Cardiac fibroblast (primary cell): ENCODE measurements at regions not wholly inside any gene's neighbourhood (a gene's known extent, or its start where the extent isn't known, plus 50 kb on each side); places are given as distances from the start of the nearest gene placed in this dataset.

Experiments
- DNase-seq, 2 donors: peaks; one replicate each; pipeline versions ENCODE4 v3.0.0 to v3.0.0-alpha.2; 2010; ENCODE audit warnings: low read depth in 2 of 2
- H3K4me3 ChIP-seq, 2 donors: replicated peaks in 1 of 2; 1 replicate in 1 of 2; 2 replicates in 1 of 2; pipeline ENCODE4 v1.5.1; 2011; ENCODE audit warnings: low read depth in 2 of 2, low read length in 2 of 2, mild to moderate bottlenecking in 2 of 2, moderate library complexity in 1 of 2
- TF ChIP-seq, protein P1 (sequence below): IDR thresholded peaks from one replicate; pipeline ENCODE4 v1.5.1; 2011; ENCODE audit warnings: low read depth, mild to moderate bottlenecking, low read length, inconsistent platforms

DNA sequence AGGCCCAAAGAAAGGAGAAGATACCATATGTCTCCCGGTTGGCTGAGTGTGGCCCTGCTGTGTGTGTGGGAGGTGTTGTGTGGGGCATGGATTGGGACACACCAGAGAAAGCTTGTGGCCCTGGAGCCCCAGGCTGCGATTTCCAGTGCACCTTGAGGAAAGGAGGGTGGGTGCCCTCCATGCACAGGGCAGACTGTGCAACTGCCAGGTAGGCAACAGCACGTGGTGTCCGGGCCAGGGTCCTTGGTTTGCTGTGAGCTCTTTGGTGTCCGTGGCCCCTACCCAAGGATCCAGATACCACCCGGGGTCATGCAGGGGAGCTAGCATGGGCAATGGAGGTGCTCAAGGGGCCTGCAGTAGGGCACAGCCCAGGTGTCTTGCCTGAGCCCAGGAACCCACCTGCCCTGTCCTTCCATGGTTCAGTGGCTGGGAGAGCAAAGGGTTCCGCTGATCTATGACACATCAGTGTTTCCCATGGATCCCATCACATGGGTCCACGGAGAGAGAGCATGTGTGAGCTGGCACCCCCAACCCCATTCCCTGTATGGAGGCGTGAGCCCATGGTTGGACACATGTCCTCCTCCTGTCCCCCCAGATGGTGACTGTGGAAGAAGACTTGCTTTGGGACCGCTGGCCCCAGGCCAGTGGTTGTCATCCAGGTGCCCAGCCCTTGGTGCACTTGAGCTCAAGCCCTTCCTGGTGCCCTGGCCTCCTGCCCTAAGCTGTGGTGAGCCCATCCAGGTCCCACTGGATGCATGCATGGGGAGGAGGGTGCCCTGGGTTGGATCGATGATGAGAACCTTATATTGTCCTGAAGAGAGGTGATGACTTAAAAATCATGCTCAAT lies 223.4 kb downstream of the SNRPN start:
- no peak for DNase-seq
- TF ChIP-seq, protein P1, sequence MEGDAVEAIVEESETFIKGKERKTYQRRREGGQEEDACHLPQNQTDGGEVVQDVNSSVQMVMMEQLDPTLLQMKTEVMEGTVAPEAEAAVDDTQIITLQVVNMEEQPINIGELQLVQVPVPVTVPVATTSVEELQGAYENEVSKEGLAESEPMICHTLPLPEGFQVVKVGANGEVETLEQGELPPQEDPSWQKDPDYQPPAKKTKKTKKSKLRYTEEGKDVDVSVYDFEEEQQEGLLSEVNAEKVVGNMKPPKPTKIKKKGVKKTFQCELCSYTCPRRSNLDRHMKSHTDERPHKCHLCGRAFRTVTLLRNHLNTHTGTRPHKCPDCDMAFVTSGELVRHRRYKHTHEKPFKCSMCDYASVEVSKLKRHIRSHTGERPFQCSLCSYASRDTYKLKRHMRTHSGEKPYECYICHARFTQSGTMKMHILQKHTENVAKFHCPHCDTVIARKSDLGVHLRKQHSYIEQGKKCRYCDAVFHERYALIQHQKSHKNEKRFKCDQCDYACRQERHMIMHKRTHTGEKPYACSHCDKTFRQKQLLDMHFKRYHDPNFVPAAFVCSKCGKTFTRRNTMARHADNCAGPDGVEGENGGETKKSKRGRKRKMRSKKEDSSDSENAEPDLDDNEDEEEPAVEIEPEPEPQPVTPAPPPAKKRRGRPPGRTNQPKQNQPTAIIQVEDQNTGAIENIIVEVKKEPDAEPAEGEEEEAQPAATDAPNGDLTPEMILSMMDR, result no peak

DNA sequence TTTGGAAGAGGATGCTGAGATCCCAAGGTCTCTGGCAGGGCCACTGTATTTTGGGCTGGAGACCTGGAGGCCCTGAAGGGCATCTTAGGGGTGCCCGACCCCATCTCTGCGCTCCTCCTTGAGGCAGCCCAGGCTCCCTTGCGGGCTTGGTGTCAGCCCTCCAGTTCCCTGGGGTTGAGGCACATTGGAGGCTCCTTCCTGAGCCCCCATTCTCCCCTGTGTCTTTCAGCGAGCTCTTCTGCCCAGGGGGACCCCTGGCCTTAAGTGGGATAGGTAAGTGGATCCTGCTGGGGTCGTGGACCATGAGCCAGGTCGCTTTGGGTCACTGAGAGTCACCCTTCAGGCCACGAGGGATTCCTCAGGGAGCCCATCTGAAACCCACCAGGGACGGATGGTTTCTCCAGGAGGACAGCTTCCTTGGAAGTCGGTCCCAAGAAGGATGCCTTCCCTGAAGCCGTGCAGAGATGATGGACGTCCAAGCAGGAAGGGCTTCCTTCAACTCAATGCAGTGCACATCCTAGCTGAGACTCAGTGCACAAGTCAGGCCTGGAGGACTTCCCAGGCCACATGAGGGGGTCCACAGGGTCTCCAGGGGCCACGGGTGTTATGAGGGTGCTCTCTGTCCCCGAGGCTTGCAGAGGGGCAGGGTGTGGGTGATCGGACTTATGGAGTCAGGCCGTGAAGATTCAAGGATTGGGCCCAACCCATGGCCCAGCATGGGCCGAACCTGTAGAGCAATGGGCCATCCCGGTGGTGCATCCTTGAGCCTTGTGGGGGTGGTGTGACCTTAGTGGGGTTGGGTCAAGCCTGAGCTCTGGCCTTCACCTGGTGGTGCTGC lies 224.3 kb downstream of the SNRPN start:
- TF ChIP-seq, protein P1, result no peak
- H3K4me3 ChIP-seq, result no peak overlapping the region
- DNase-seq, result no peak

More for the DNA sequence above, 223.4 kb downstream of the SNRPN start:
- H3K4me3 ChIP-seq, result no peak overlapping the region

DNA sequence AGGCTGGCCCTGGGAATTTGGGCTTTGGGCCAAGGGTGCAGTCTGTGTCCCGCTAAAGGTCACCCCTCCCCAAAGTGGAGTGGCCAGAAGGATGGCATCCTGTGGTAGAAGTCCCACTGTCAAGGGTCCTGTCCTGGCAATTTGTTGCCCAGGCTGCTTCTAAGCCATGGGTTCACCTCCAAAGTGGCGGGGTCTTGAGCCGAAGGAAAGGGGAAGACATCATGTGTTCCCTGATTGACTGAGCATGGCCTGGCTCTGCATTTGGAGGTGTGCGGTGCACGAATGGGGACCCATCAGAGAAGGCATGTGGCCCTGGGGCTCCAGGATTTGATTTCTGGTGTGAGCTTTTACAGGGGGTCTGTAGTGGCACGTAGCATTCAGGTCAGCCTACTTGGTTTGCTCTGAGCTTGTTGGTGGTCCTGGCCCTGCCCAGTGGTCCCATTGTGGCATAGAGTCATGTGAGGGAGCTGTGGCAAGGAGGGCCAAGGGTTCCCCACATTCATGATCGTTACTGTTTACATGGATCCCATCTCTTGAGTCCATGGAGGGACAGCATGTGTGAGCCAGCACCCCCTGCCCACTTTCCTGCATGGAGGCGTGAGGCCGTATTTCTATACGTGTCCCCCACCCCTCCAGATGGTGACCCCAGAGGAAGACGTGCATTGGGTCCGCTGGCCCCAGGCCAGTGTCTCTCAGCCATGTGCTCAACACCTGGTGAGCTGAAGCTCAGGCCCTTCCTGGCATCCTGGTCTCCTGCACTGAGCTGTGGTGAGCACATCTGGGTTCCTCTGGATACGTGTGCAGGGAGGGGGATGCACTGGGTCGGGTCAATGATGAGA lies 225.1 kb downstream of the SNRPN start:
- H3K4me3 ChIP-seq, result no peak overlapping the region
- TF ChIP-seq, protein P1, result no peak
- no peak for DNase-seq

DNA sequence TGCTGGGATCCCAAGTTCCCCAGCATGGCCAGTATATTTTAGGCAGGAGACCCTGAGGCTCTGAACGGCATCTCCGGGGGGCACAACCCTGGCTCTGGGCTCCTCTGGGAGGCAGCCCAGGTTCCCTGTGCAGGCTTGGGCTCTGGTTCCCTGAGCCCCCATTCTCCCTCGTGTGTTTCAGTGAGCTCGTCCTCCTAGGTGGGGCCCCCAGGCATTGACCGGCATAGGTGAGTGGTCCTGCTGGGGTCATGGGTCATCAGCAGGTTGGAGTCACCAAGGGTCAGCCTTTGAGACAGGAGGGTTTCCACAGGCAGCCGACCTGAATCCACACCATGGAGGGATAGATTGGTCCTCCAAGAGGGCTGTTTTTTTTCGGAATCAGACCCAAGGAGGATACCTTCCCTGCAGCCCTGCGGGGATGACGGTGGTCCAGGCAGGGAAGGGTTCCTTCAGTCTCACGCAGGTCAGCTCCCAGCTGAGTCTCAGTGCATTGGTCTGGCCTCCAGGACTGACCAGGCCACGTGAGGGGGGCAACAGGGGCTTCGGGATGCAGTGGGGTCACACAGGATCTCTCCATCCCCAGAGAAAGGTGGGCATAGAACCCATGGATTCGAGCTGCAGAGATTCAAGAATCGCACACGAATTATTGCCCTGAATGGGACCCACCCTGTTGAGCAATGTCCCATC lies 226.0 kb downstream of the SNRPN start:
- no peak overlapping the region for H3K4me3 ChIP-seq
- TF ChIP-seq, protein P1, result no peak
- DNase-seq, result no peak

DNA sequence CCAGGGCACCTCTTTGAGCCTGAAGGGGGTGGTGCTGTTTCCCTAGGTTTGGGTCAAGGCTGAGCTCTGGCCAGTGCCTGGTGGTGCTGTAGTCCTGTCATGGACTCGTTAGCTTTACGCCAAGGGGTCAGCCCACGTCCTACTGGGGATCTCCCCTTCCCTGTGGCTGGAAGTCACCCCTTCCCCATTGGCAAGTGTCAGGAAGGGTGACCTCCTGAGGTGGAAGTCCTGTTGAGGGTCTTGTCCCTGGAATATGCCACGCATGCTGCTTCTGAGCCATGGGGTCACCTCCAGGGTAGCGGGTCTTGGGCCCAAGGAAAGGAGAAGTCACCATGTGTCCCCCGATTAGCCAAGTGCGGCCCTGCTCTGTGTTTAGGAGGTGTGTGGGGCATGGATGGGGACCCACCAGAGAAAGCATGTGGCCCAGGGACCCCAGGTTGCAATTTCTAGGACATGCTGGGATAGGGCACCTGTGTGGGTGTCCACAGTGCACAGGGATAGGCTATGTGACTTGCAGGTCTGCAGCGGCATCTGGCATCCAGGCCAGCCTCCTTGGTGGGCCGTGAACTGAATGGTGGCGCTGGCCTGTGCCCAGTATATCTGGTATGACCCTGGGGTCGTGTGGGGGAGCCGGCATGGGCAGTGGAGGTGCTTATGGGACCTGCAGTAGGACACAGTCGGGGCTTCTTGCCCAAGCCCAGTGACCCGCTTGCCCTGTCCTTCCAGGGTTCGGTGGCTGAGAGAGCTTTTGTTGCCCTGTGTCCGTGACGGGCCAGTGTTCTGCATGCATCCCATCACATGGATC lies 226.7 kb downstream of the SNRPN start:
- H3K4me3 ChIP-seq, result no peak overlapping the region
- no peak for DNase-seq
- TF ChIP-seq, protein P1, result no peak
